Osteoblast (primary cell): ENCODE measurements at regions not wholly inside any gene's neighbourhood (a gene's known extent, or its start where the extent isn't known, plus 50 kb on each side); places are given as distances from the start of the nearest gene placed in this dataset.

Experiments
- DNase-seq: peaks from one replicate; pipeline ENCODE4 v3.0.0; 2011; ENCODE audit warnings: low spot score, mixed read lengths; ENCODE audit not compliant: insufficient read length; ENCODE audit errors: missing footprints
- H2AFZ ChIP-seq: 2 replicates; pipeline ENCODE4 v1.6.0; 2011; ENCODE audit warnings: mild to moderate bottlenecking, low read length
- H3K27ac ChIP-seq: 2 replicates; pipeline ENCODE4 v1.5.1; 2011; ENCODE audit warnings: mild to moderate bottlenecking, low read depth, low read length, moderate library complexity
- H3K27me3 ChIP-seq: 2 replicates; pipeline ENCODE4 v1.6.0; 2012; ENCODE audit warnings: mild to moderate bottlenecking, control low read depth, inconsistent platforms, low read length, moderate library complexity; ENCODE audit not compliant: insufficient read depth
- H3K36me3 ChIP-seq: 2 replicates; pipeline ENCODE4 v1.5.1; 2011; ENCODE audit warnings: mild to moderate bottlenecking, low read length, control low read depth, moderate library complexity; ENCODE audit not compliant: insufficient read depth
- H3K4me1 ChIP-seq: 2 replicates; pipeline ENCODE4 v1.5.1; 2011; ENCODE audit warnings: mild to moderate bottlenecking, low read length, control low read depth, moderate library complexity; ENCODE audit not compliant: insufficient read depth
- H3K4me2 ChIP-seq: 2 replicates; pipeline ENCODE4 v1.6.0; 2011; ENCODE audit warnings: mild to moderate bottlenecking, low read length; ENCODE audit not compliant: insufficient read depth
- H3K4me3 ChIP-seq: fragments of 200-600 bp; sonication (generic); 3 replicates; pipeline ENCODE4 v1.5.1; 2012; ENCODE audit warnings: mild to moderate bottlenecking, low read length, inconsistent platforms; ENCODE audit not compliant: insufficient read depth
- H3K79me2 ChIP-seq: 2 replicates; pipeline ENCODE4 v1.6.0; 2012; ENCODE audit warnings: mild to moderate bottlenecking, low read length, control low read depth, inconsistent platforms; ENCODE audit not compliant: insufficient read depth
- H3K9me3 ChIP-seq: 2 replicates; pipeline ENCODE4 v1.5.1; 2011; ENCODE audit warnings: low read depth, low read length, control low read depth
- H4K20me1 ChIP-seq: 2 replicates; pipeline ENCODE4 v1.6.0; 2012; ENCODE audit warnings: mild to moderate bottlenecking, low read length, control low read depth; ENCODE audit not compliant: insufficient read depth
- TF ChIP-seq, protein P1 (sequence below): IDR thresholded peaks from 2 replicates; pipeline ENCODE4 v1.5.1; 2011; ENCODE audit warnings: mild to moderate bottlenecking, low read depth, low read length, moderate library complexity; ENCODE audit errors: extremely low read depth

DNA sequence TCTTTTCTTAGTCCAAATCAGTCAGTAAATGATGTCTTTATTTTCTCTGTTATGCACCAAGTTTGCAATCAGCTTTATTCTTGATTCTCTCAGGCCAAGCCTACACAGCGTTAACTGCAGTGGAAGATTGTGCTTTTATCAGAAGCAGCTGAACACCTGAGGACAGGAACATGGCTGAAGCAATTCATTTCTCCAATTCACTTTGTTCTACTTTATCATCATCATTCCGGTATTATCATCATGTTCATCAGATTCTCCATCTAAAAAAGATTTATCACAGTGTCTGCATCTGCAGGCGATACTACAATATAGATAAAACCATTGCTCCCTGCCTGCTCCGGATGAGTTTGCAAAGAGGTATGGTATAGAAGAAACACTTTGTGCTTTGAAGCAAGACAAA, 68.1 kb upstream of the STMND1 start:
- no peaks in the 10 kb centered on the region for H3K36me3 ChIP-seq
- H3K9me3 ChIP-seq = no peaks in the 10 kb centered on the region
- H3K27me3 ChIP-seq = peaks cover 1% of the 10 kb centered on the region
- TF ChIP-seq, protein P1, sequence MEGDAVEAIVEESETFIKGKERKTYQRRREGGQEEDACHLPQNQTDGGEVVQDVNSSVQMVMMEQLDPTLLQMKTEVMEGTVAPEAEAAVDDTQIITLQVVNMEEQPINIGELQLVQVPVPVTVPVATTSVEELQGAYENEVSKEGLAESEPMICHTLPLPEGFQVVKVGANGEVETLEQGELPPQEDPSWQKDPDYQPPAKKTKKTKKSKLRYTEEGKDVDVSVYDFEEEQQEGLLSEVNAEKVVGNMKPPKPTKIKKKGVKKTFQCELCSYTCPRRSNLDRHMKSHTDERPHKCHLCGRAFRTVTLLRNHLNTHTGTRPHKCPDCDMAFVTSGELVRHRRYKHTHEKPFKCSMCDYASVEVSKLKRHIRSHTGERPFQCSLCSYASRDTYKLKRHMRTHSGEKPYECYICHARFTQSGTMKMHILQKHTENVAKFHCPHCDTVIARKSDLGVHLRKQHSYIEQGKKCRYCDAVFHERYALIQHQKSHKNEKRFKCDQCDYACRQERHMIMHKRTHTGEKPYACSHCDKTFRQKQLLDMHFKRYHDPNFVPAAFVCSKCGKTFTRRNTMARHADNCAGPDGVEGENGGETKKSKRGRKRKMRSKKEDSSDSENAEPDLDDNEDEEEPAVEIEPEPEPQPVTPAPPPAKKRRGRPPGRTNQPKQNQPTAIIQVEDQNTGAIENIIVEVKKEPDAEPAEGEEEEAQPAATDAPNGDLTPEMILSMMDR = no peak
- H2AFZ ChIP-seq = no peak overlapping the region
- peak; percentile 56 for DNase-seq
- H4K20me1 ChIP-seq = no peaks in the 10 kb centered on the region
- peak overlapping the region; percentile 89 for H3K27ac ChIP-seq
- peak overlapping the region; percentile 82 for H3K4me2 ChIP-seq
- H3K79me2 ChIP-seq = no peaks in the 10 kb centered on the region
- H3K4me3 ChIP-seq = peak overlapping the region; percentile 55
- H3K4me1 ChIP-seq = peaks cover 20% of the 10 kb centered on the region

DNA sequence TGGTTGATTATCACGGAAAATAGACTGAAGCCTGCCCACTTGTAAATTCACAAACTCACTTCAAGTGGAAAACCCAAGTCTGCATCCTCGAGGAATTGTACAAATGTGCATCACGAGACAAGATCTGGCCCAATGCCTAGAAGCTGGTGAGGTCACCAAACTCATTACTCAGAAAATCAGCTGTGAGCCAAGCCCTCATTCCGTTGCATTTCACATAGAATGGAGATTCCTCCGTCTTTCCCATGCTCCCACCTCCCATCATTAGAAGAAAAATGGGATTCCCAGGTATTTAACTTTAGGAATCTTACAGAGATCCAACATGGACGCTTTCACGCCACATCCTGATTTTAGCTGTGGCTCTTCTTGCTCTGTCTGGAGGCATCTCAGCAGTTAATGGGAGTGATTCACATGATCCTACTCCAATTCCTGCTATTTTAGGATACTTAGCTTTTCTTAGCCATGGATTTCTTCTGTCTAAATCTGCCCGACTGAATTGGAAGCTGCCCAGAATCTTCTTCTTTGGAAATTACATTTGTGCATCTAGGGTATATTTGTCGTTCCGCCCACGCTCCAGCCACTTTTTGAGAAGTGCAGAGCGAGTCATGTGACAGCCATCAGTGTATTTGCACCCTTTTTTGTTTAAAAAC, 68.7 kb upstream of the STMND1 start:
- Histone ChIP-seq H3K4me1 (peaks cover 20% of the 10 kb centered on the region), H3K4me2 (peak overlapping the region; percentile 82), H3K27ac (peak overlapping the region; percentile 89), H3K36me3 (no peaks in the 10 kb centered on the region), H3K4me3 (peak overlapping the region; percentile 55), H3K9me3 (no peaks in the 10 kb centered on the region), H2AFZ (peak overlapping the region; percentile 73), H4K20me1 (no peaks in the 10 kb centered on the region), H3K27me3 (no peaks in the 10 kb centered on the region), H3K79me2 (no peaks in the 10 kb centered on the region)
- TF ChIP-seq, protein P1 = no peak
- DNase-seq = peak; percentile 91

DNA sequence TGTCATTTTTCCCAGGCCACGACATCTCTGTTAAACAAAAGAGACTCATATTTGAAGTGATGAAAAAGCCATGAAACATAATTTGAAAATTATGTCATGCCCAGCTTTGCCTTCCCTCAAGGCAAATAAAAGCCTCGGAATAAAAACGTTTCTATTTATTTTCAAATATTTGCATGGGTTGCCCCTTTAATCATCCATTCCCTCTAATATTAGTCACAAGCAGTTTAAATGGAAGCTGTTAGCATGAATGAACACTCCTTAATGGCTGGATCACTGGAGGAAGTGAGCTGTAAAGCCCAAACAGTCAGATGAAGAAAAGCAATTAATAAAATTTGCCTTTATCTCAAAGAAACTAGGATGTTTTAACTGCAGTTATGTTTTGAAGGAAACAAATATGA, 69.3 kb upstream of the STMND1 start:
- Histone ChIP-seq H3K9me3 (no peaks in the 10 kb centered on the region), H3K4me3 (peak overlapping the region; percentile 55), H3K36me3 (no peaks in the 10 kb centered on the region), H3K27ac (peak overlapping the region; percentile 89), H3K4me1 (peaks cover 20% of the 10 kb centered on the region), H2AFZ (peak overlapping the region; percentile 73), H4K20me1 (no peaks in the 10 kb centered on the region), H3K4me2 (peak overlapping the region; percentile 82), H3K79me2 (no peaks in the 10 kb centered on the region), H3K27me3 (no peaks in the 10 kb centered on the region)
- TF ChIP-seq, protein P1 = no peak
- peak; percentile 90 for DNase-seq

DNA sequence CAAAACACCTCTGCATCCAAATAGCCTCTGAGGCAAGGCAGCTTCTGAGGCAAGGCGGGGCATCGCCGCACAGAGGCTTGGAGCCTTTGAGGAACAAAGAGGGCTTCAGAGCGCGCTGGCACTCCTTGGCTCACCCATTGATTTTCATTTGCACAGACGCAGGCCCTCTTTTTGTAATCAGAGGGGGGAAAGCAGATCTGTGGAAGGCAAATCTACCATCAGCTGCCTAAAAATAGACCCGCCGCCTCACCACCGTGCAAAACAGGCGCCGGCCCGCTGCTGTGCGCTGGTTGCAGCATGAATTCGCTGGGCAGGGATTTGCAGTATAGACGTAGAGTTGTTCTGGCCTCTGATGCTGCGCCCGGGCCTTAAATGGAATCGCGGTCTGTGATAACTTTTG, 69.9 kb upstream of the STMND1 start:
- H3K4me3 ChIP-seq = no peak overlapping the region
- H2AFZ ChIP-seq = no peak overlapping the region
- no peak for DNase-seq
- TF ChIP-seq, protein P1 = no peak
- no peaks in the 10 kb centered on the region for H3K9me3 ChIP-seq
- H4K20me1 ChIP-seq = no peaks in the 10 kb centered on the region
- no peaks in the 10 kb centered on the region for H3K36me3 ChIP-seq
- peak overlapping the region; percentile 89 for H3K27ac ChIP-seq
- no peaks in the 10 kb centered on the region for H3K79me2 ChIP-seq
- H3K4me1 ChIP-seq = peaks cover 20% of the 10 kb centered on the region
- H3K27me3 ChIP-seq = no peaks in the 10 kb centered on the region
- peak overlapping the region; percentile 82 for H3K4me2 ChIP-seq
